PFSK-1 (cell line): ENCODE measurements at regions not wholly inside any gene's neighbourhood (a gene's known extent, or its start where the extent isn't known, plus 50 kb on each side); places are given as distances from the start of the nearest gene placed in this dataset.

ENCODE experiments used
- POLR2AphosphoS5 ChIP-seq: IDR thresholded peaks from 2 replicates; pipeline ENCODE4 v1.6.1; 2012; ENCODE audit warnings: low read depth, mild to moderate bottlenecking, control low read depth, low read length, moderate library complexity
- SIN3A ChIP-seq: IDR thresholded peaks from 2 replicates; pipeline ENCODE4 v1.6.1; 2012; ENCODE audit warnings: mild to moderate bottlenecking, low read length, moderate library complexity, borderline replicate concordance; ENCODE audit not compliant: insufficient read depth
- TAF1 ChIP-seq: IDR thresholded peaks from 2 replicates; pipeline ENCODE4 v1.6.1; 2012; ENCODE audit warnings: low read length, control low read depth, borderline replicate concordance; ENCODE audit not compliant: insufficient read depth

GRCh38 chr12:111063295-111064026, 143.1 kb upstream of the MYL2 start:
- TF ChIP-seq POLR2AphosphoS5 (no peak), TAF1 (no peak), SIN3A (no peak)
